Kidney (tissue), 13 donors: ENCODE measurements at regions not wholly inside any gene's neighbourhood (a gene's known extent, or its start where the extent isn't known, plus 50 kb on each side); places are given as distances from the start of the nearest gene placed in this dataset.

ENCODE experiments used
- DNase-seq, 5 donors: peaks; one replicate each; pipeline ENCODE4 v3.0.0-alpha.2; 2013 to 2020
- FAIRE-seq: peaks from 2 replicates; lab custom pipeline; 2012; peaks lifted over from hg19 to GRCh38; lab: Jason Lieb, UNC
- H3K27ac ChIP-seq, 2 donors: one replicate each; pipeline ENCODE4 v1.7.0; 2013; ENCODE audit warnings: low read depth in 2 of 2, low read length in 2 of 2, inconsistent platforms in 1 of 2
- H3K27me3 ChIP-seq: one replicate; pipeline ENCODE4 v1.7.1; 2013; ENCODE audit warnings: low read length, inconsistent platforms; ENCODE audit not compliant: control insufficient read depth, insufficient read depth
- H3K36me3 ChIP-seq, 3 donors: one replicate each; pipeline versions ENCODE4 v1.7.0 to v1.7.1; 2013; ENCODE audit warnings: low read length in 3 of 3, control low read depth in 1 of 3, inconsistent platforms in 1 of 3; ENCODE audit not compliant: insufficient read depth in 3 of 3, control insufficient read depth in 2 of 3
- H3K4me1 ChIP-seq, 3 donors: one replicate each; pipeline versions ENCODE4 v1.7.0 to v1.7.1; 2013; ENCODE audit warnings: low read length in 3 of 3, inconsistent platforms in 1 of 3, low read depth in 1 of 3; ENCODE audit not compliant: control insufficient read depth in 2 of 3, insufficient read depth in 2 of 3
- H3K4me3 ChIP-seq, 3 donors: one replicate each; pipeline versions ENCODE4 v1.7.0 to v1.8.1; 2013; ENCODE audit warnings: low read length in 3 of 3, control low read depth in 1 of 3, inconsistent platforms in 1 of 3
- H3K9ac ChIP-seq, 3 donors: one replicate each; pipeline versions ENCODE4 v1.7.0 to v1.7.1; 2013; ENCODE audit warnings: low read length in 3 of 3, control low read depth in 1 of 3, inconsistent platforms in 1 of 3
- H3K9me3 ChIP-seq, 3 donors: one replicate each; pipeline versions ENCODE4 v1.7.0 to v1.7.1; 2013; ENCODE audit warnings: low read length in 3 of 3, control low read depth in 1 of 3, inconsistent platforms in 1 of 3; ENCODE audit not compliant: control insufficient read depth in 2 of 3, insufficient read depth in 1 of 3
- CTCF ChIP-seq: IDR thresholded peaks from 3 replicates; pipeline ENCODE4 v1.5.1; 2012; ENCODE audit warnings: mild to moderate bottlenecking, moderate library complexity, borderline replicate concordance; ENCODE audit not compliant: insufficient read depth; ENCODE audit errors: extremely low read depth
- intact Hi-C: fragments of 100-400 bp; cut with DNase I; formaldehyde crosslinking; loops from one replicate; pipeline ENCODE4 v1.11.1; 2022
- donor health status: control.
- donor health status: control.
- donor health status: control.
- donor health status: control.
- donor health status: control.
- donor health status: DM: yes; HTN: yes; CAD: no.
- donor health status: Normal renal cell carcinoma (clear cell type).

- peaks cover 0 to 4% (median 0%) of the 10 kb centered on the region in 3 donors for H3K4me1 ChIP-seq
- H3K4me3 ChIP-seq = no peak overlapping the region
- no peak for FAIRE-seq
- H3K9me3 ChIP-seq = peaks cover 0 to 8% (median 0%) of the 10 kb centered on the region in 3 donors
- H3K27me3 ChIP-seq = no peaks in the 10 kb centered on the region
- no peak overlapping the region for H3K9ac ChIP-seq
- H3K27ac ChIP-seq = no peak overlapping the region
- intact Hi-C loops = no loop called here
- no peak for DNase-seq
- H3K36me3 ChIP-seq = no peaks in the 10 kb centered on the region
- no peak for TF ChIP-seq CTCF
These were observed 606.5 kb downstream of the UQCRFS1 start for GRCh38 chr19:28606269-28607032.

- Histone ChIP-seq H3K27me3 (no peaks in the 10 kb centered on the region), H3K27ac (no peak overlapping the region), H3K9ac (no peak overlapping the region), H3K4me1 (peaks cover 0 to 4% (median 0%) of the 10 kb centered on the region in 3 donors), H3K4me3 (no peak overlapping the region), H3K36me3 (no peaks in the 10 kb centered on the region), H3K9me3 (peaks cover 0 to 8% (median 0%) of the 10 kb centered on the region in 3 donors)
- no peak for TF ChIP-seq CTCF
- no peak for FAIRE-seq
- intact Hi-C loops = no loop called here
- no peak for DNase-seq
These were observed 607.3 kb downstream of the UQCRFS1 start for GRCh38 chr19:28605501-28606268.

GRCh38 chr19:28603453-28603852 is 609.5 kb downstream of the UQCRFS1 start:
- DNase-seq (no peak), FAIRE-seq (no peak)
- Histone ChIP-seq H3K9ac (no peak overlapping the region), H3K36me3 (no peaks in the 10 kb centered on the region), H3K27me3 (no peaks in the 10 kb centered on the region), H3K27ac (no peak overlapping the region), H3K4me1 (peaks cover 0 to 4% (median 0%) of the 10 kb centered on the region in 3 donors), H3K4me3 (no peak overlapping the region), H3K9me3 (peaks cover 0 to 8% (median 0%) of the 10 kb centered on the region in 3 donors)
- intact Hi-C loops = no loop called here
- no peak for TF ChIP-seq CTCF
